ENCODE measurements at regions not wholly inside any gene's neighbourhood (a gene's known extent, or its start where the extent isn't known, plus 50 kb on each side); places are given as distances from the start of the nearest gene placed in this dataset.

GRCh38 chr9:106580546-106580945 is 282.4 kb upstream of the ZNF462 start:
- TF ChIP-seq CTCF (IDR thresholded peaks at IDR 0.05; ENCODE audit: insufficient read depth, missing control alignments), result no peak
- FAIRE-seq (no peak), DNase-seq (ENCODE audit: insufficient read length, low spot score) (no peak)

DNA sequence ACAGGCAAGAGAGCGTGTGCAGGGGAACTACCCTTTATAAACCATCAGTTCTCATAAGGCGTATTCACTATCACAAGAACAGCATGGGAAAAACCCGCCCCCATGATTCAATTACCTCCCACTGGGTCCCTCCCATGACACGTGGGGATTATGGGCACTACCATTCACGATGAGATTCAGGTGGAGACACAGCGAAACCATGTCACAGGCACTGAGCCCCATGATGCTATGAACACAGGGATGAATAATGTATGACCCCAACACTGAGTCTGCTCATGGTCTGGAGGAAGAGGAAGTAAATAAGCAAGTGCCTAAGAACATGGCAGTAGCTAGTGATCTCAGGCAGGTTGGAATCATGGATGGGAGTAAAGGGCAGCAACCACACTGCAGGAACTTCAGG is 281.0 kb upstream of the ZNF462 start:
- DNase-seq (ENCODE audit: insufficient read length, low spot score), result no peak
- FAIRE-seq, result no peak
- no peak for TF ChIP-seq CTCF (IDR thresholded peaks at IDR 0.05; ENCODE audit: insufficient read depth, missing control alignments)

DNA sequence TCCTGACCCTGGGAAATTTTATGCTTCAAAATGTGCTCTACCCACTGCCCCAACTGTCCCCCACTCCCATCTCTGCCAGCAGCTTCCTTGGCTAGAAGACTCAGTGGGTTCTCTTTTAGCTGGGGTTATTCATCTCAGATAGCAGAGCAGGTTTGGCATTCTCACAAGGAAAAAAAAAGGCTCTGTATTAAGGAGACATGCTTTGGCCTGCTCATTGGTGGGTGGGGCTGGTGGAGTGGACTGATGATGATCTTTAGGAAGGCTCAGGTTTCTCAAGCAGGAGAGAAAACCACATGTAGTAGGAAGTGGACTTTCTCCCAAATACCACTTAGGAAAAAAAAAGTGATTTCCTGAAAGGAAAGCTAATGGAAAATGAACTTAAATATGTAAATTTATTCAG is 279.2 kb upstream of the ZNF462 start:
- no peak for DNase-seq (ENCODE audit: insufficient read length, low spot score)
- FAIRE-seq, result no peak
- TF ChIP-seq CTCF (IDR thresholded peaks at IDR 0.05; ENCODE audit: insufficient read depth, missing control alignments), result no peak

- TF ChIP-seq CTCF (IDR thresholded peaks at IDR 0.05; ENCODE audit: insufficient read depth, missing control alignments), result no peak
- no peak for DNase-seq (ENCODE audit: insufficient read length, low spot score)
- no peak for FAIRE-seq
Measured at GRCh38 chr9:106587042-106587441, 275.9 kb upstream of the ZNF462 start.

GRCh38 chr9:106588626-106589025 is 274.3 kb upstream of the ZNF462 start:
- TF ChIP-seq CTCF (IDR thresholded peaks at IDR 0.05; ENCODE audit: insufficient read depth, missing control alignments), result no peak
- FAIRE-seq, result no peak
- no peak for DNase-seq (ENCODE audit: insufficient read length, low spot score)

GRCh38 chr9:106590759-106591505 is 272.0 kb upstream of the ZNF462 start:
- no peak for TF ChIP-seq CTCF (IDR thresholded peaks at IDR 0.05; ENCODE audit: insufficient read depth, missing control alignments)
- no peak for FAIRE-seq
- DNase-seq (ENCODE audit: insufficient read length, low spot score), result no peak

- DNase-seq (ENCODE audit: insufficient read length, low spot score) (no peak), FAIRE-seq (no peak)
- no peak for TF ChIP-seq CTCF (IDR thresholded peaks at IDR 0.05; ENCODE audit: insufficient read depth, missing control alignments)
Measured at GRCh38 chr9:106593201-106593600, 269.8 kb upstream of the ZNF462 start.
